Liver (tissue), 8 donors: ENCODE measurements at regions not wholly inside any gene's neighbourhood (a gene's known extent, or its start where the extent isn't known, plus 50 kb on each side); places are given as distances from the start of the nearest gene placed in this dataset.

Experiments
- DNase-seq: peaks from one replicate; pipeline ENCODE4 v3.0.0-alpha.2; 2017; ENCODE audit warnings: low spot score
- H3K27ac ChIP-seq, 2 donors: one replicate each; pipeline ENCODE4 v1.7.0; 2013; ENCODE audit warnings: inconsistent platforms in 2 of 2, low read length in 2 of 2, control low read depth in 1 of 2, low read depth in 1 of 2, mild to moderate bottlenecking in 1 of 2
- H3K27me3 ChIP-seq, 4 donors: one replicate each; pipeline versions ENCODE4 v1.6.1 to v1.7.0; 2013; ENCODE audit warnings: low read length in 3 of 4, inconsistent platforms in 1 of 4, mild to moderate bottlenecking in 1 of 4, moderate library complexity in 1 of 4; ENCODE audit not compliant: control insufficient read depth in 4 of 4, insufficient read depth in 4 of 4
- H3K36me3 ChIP-seq, 4 donors: one replicate each; pipeline versions ENCODE4 v1.6.1 to v1.7.0; 2013; ENCODE audit warnings: low read length in 3 of 4, mild to moderate bottlenecking in 3 of 4, low read depth in 1 of 4, moderate library complexity in 1 of 4; ENCODE audit not compliant: control insufficient read depth in 4 of 4, insufficient read depth in 3 of 4
- H3K4me1 ChIP-seq, 4 donors: one replicate each; pipeline versions ENCODE4 v1.6.1 to v1.7.0; 2013; ENCODE audit warnings: low read length in 3 of 4, mild to moderate bottlenecking in 3 of 4, moderate library complexity in 1 of 4; ENCODE audit not compliant: control insufficient read depth in 4 of 4, insufficient read depth in 4 of 4
- H3K4me3 ChIP-seq, 3 donors: one replicate each; pipeline versions ENCODE4 v1.6.1 to v1.7.0; 2013; ENCODE audit warnings: low read length in 3 of 3, control low read depth in 1 of 3, low read depth in 1 of 3, mild to moderate bottlenecking in 1 of 3
- H3K9ac ChIP-seq, 2 donors: one replicate each; pipeline ENCODE4 v1.7.0; 2013; ENCODE audit warnings: low read length in 2 of 2, mild to moderate bottlenecking in 2 of 2, moderate library complexity in 2 of 2, control low read depth in 1 of 2, low read depth in 1 of 2
- H3K9me3 ChIP-seq, 4 donors: one replicate each; pipeline versions ENCODE4 v1.6.1 to v1.7.0; 2013; ENCODE audit warnings: low read length in 3 of 4; ENCODE audit not compliant: control insufficient read depth in 4 of 4
- ATF3 ChIP-seq: IDR thresholded peaks from 2 replicates; pipeline ENCODE4 v1.6.1; 2016; ENCODE audit warnings: antibody characterized with exemption
- CTCF ChIP-seq: fragments of 150-350 bp; IDR thresholded peaks from 2 replicates; pipeline ENCODE4 v1.5.1; 2017; ENCODE audit warnings: improper control_type of control experiment, low read depth, low read length; ENCODE audit not compliant: missing input control
- EGR1 ChIP-seq, 2 donors: IDR thresholded peaks; 2 replicates each; pipeline ENCODE4 v1.6.1; 2016 to 2018; ENCODE audit warnings: antibody characterized with exemption in 2 of 2, low read depth in 2 of 2
- FOXA1 ChIP-seq: IDR thresholded peaks from 2 replicates; pipeline ENCODE4 v1.6.1; 2016; ENCODE audit warnings: antibody characterized with exemption
- FOXA2 ChIP-seq: IDR thresholded peaks from 2 replicates; pipeline ENCODE4 v1.6.1; 2016; ENCODE audit warnings: antibody characterized with exemption
- GABPA ChIP-seq, 2 donors: IDR thresholded peaks in 1 of 2; conservative IDR thresholded peaks in 1 of 2; 2 replicates each; pipeline ENCODE4 v1.6.1; 2016; ENCODE audit warnings: antibody characterized with exemption in 2 of 2, mild to moderate bottlenecking in 1 of 2, moderate library complexity in 1 of 2
- HNF4A ChIP-seq, 2 donors: conservative IDR thresholded peaks; 2 replicates each; pipeline ENCODE4 v1.6.1; 2016; ENCODE audit warnings: antibody characterized with exemption in 2 of 2, mild to moderate bottlenecking in 2 of 2
- HNF4G ChIP-seq: IDR thresholded peaks from 2 replicates; pipeline ENCODE4 v1.6.1; 2016; ENCODE audit warnings: antibody characterized with exemption
- JUND ChIP-seq, 2 donors: IDR thresholded peaks; 2 replicates each; pipeline ENCODE4 v1.6.1; 2016; ENCODE audit warnings: antibody characterized with exemption in 2 of 2
- MAX ChIP-seq: IDR thresholded peaks from 2 replicates; pipeline ENCODE4 v1.6.1; 2016; ENCODE audit warnings: antibody characterized with exemption
- NR2F2 ChIP-seq: IDR thresholded peaks from 2 replicates; pipeline ENCODE4 v1.6.1; 2016; ENCODE audit warnings: antibody characterized with exemption
- RAD21 ChIP-seq, 2 donors: IDR thresholded peaks; 2 replicates each; pipeline ENCODE4 v1.6.1; 2016; ENCODE audit warnings: antibody characterized with exemption in 2 of 2, mild to moderate bottlenecking in 2 of 2
- REST ChIP-seq: IDR thresholded peaks from 2 replicates; pipeline ENCODE4 v1.6.1; 2016; ENCODE audit warnings: antibody characterized with exemption, mild to moderate bottlenecking
- RXRA ChIP-seq, 2 donors: IDR thresholded peaks; 2 replicates each; pipeline ENCODE4 v1.6.1; 2017 to 2018; ENCODE audit warnings: antibody characterized with exemption in 2 of 2, mild to moderate bottlenecking in 1 of 2
- SP1 ChIP-seq: IDR thresholded peaks from 2 replicates; pipeline ENCODE4 v1.6.1; 2018; ENCODE audit warnings: antibody characterized with exemption, mild to moderate bottlenecking
- TAF1 ChIP-seq: conservative IDR thresholded peaks from 2 replicates; pipeline ENCODE4 v1.6.1; 2016; ENCODE audit warnings: antibody characterized with exemption, mild to moderate bottlenecking
- YY1 ChIP-seq: IDR thresholded peaks from 2 replicates; pipeline ENCODE4 v1.6.1; 2016; ENCODE audit warnings: antibody characterized with exemption, mild to moderate bottlenecking
- ZBTB33 ChIP-seq: IDR thresholded peaks from 2 replicates; pipeline ENCODE4 v1.6.1; 2016; ENCODE audit warnings: antibody characterized with exemption
- WGBS: extraction: QIAGEN DNeasy Blood & Tissue Kit; methylation state at CpG from one replicate; pipeline ENCODE4 v1.1.7; 2013; 5-methylcytosine and 5-hydroxymethylcytosine counted together
- donor health status: healthy.
- donor health status: healthy.
- donor health status: healthy.
- donor health status: healthy.
- donor health status: healthy.

- TF ChIP-seq EGR1 (IDR thresholded peaks at IDR 0.05; ENCODE audit: low read depth in 2 of 2), result no peak
- TF ChIP-seq FOXA1, result no peak
- TF ChIP-seq JUND (IDR thresholded peaks at IDR 0.05), result no peak
- TF ChIP-seq GABPA (IDR thresholded peaks at IDR 0.05 in 1 of 2, conservative IDR thresholded peaks at IDR 0.05 in 1 of 2), result no peak
- no peak for TF ChIP-seq TAF1
- no peak for TF ChIP-seq HNF4G
- no peak for TF ChIP-seq ZBTB33
- TF ChIP-seq ATF3, result no peak
- TF ChIP-seq SP1, result no peak
- TF ChIP-seq MAX, result no peak
- no peak for TF ChIP-seq NR2F2
- no peak for TF ChIP-seq HNF4A (conservative IDR thresholded peaks at IDR 0.05)
- TF ChIP-seq YY1, result no peak
- no peak for TF ChIP-seq RAD21 (IDR thresholded peaks at IDR 0.05)
- no peaks in the 10 kb centered on the region for H3K36me3 ChIP-seq
- no peak overlapping the region for H3K27ac ChIP-seq
- no peaks in the 10 kb centered on the region for H3K9me3 ChIP-seq
- no peak overlapping the region for H3K4me3 ChIP-seq
- H3K27me3 ChIP-seq, result no peaks in the 10 kb centered on the region
- DNase-seq, result no peak
- no peak overlapping the region for H3K9ac ChIP-seq
- 83% methylated on average over 2 of the region's 2 CpGs for WGBS
- no peaks in the 10 kb centered on the region for H3K4me1 ChIP-seq
Measured at GRCh38 chr3:103337179-103337845, 902.5 kb downstream of the ZPLD1 start.

- H3K9me3 ChIP-seq, result no peaks in the 10 kb centered on the region
- TF ChIP-seq FOXA2 (no peak), REST (no peak), RXRA (IDR thresholded peaks at IDR 0.05) (no peak), ZBTB33 (no peak), GABPA (IDR thresholded peaks at IDR 0.05 in 1 of 2, conservative IDR thresholded peaks at IDR 0.05 in 1 of 2) (no peak), SP1 (no peak), MAX (no peak), FOXA1 (no peak), TAF1 (no peak), ATF3 (no peak), RAD21 (IDR thresholded peaks at IDR 0.05) (no peak), YY1 (no peak), CTCF (no peak), EGR1 (IDR thresholded peaks at IDR 0.05; ENCODE audit: low read depth in 2 of 2) (no peak), HNF4A (conservative IDR thresholded peaks at IDR 0.05) (no peak), HNF4G (no peak), NR2F2 (no peak)
- no peak overlapping the region for H3K9ac ChIP-seq
- H3K27ac ChIP-seq, result no peak overlapping the region
- H3K27me3 ChIP-seq, result no peaks in the 10 kb centered on the region
- no peaks in the 10 kb centered on the region for H3K36me3 ChIP-seq
- H3K4me3 ChIP-seq, result no peak overlapping the region
- H3K4me1 ChIP-seq, result no peaks in the 10 kb centered on the region
- WGBS, result 84% methylated on average over 4 of the region's 4 CpGs
- no peak for DNase-seq
Measured at GRCh38 chr3:103341078-103341606, 906.3 kb downstream of the ZPLD1 start.
